Right renal cortex interstitium (tissue), 3 donors: ENCODE measurements at regions not wholly inside any gene's neighbourhood (a gene's known extent, or its start where the extent isn't known, plus 50 kb on each side); places are given as distances from the start of the nearest gene placed in this dataset.

ENCODE experiments used
- DNase-seq, 3 donors: peaks; one replicate each; pipeline ENCODE4 v3.0.0-alpha.2; 2013; ENCODE audit warnings: low read depth in 3 of 3, low spot score in 2 of 3

GRCh38 chr3:182726258-182727142, 66.8 kb upstream of the ATP11B start:
- DNase-seq: no peak

GRCh38 chr3:182728238-182728637, 65.1 kb upstream of the ATP11B start:
- no peak for DNase-seq

- DNase-seq: no peak
Measured at GRCh38 chr3:182729903-182730674, 63.2 kb upstream of the ATP11B start.

- no peak for DNase-seq
Measured at GRCh38 chr3:182730675-182731042, 62.6 kb upstream of the ATP11B start.

- no peak for DNase-seq
Measured at GRCh38 chr3:182731764-182732163, 61.5 kb upstream of the ATP11B start.

GRCh38 chr3:182732232-182733015, 60.9 kb upstream of the ATP11B start:
- DNase-seq: no peak

- no peak for DNase-seq
Measured at GRCh38 chr3:182735672-182736071, 57.6 kb upstream of the ATP11B start.

- no peak for DNase-seq
Measured at GRCh38 chr3:182737825-182738224, 55.5 kb upstream of the ATP11B start.

GRCh38 chr3:182738583-182739411, 54.5 kb upstream of the ATP11B start:
- no peak for DNase-seq

GRCh38 chr3:182739619-182740018, 53.7 kb upstream of the ATP11B start:
- no peak for DNase-seq

GRCh38 chr3:182740710-182741109, 52.6 kb upstream of the ATP11B start:
- no peak for DNase-seq

- DNase-seq: no peak
Measured at GRCh38 chr3:182741214-182741613, 52.1 kb upstream of the ATP11B start.
